CD4-positive, CD25-positive, alpha-beta regulatory T cell (primary cell): ENCODE measurements at regions not wholly inside any gene's neighbourhood (a gene's known extent, or its start where the extent isn't known, plus 50 kb on each side); places are given as distances from the start of the nearest gene placed in this dataset.
A peak's percentile ranks its signal among the peaks of the same experiment; 100 is the strongest.

Experiments
- ATAC-seq, 2 donors: fragments of 150-1000 bp; cut with Tn5 transposase; one replicate each; pipeline ENCODE4 v1.10.0; 2021; ENCODE audit warnings: low read depth in 2 of 2, moderate number of reproducible peaks in 2 of 2, moderate library complexity in 1 of 2
- DNase-seq, 3 donors: peaks; one replicate each; pipeline versions ENCODE4 v3.0.0 to v3.0.0-alpha.2; 2012 to 2022; ENCODE audit warnings: mixed read lengths in 1 of 3
- H3K27ac ChIP-seq: one replicate; pipeline ENCODE4 v1.7.0; 2013; ENCODE audit warnings: mild to moderate bottlenecking, low read length; ENCODE audit not compliant: insufficient read depth, poor library complexity, severe bottlenecking
- H3K27me3 ChIP-seq: one replicate; pipeline ENCODE4 v1.7.0; 2013; ENCODE audit warnings: low read length; ENCODE audit not compliant: control insufficient read depth, insufficient read depth
- H3K36me3 ChIP-seq: one replicate; pipeline ENCODE4 v1.7.0; 2013; ENCODE audit warnings: mild to moderate bottlenecking, low read length, moderate library complexity; ENCODE audit not compliant: control insufficient read depth, insufficient read depth
- H3K4me1 ChIP-seq: 2 replicates; pipeline ENCODE4 v1.7.0; 2013; ENCODE audit warnings: mild to moderate bottlenecking, low read length; ENCODE audit not compliant: insufficient read depth, control insufficient read depth, poor library complexity, severe bottlenecking
- H3K4me3 ChIP-seq: one replicate; pipeline ENCODE4 v1.7.0; 2013; ENCODE audit warnings: low read depth, mild to moderate bottlenecking, low read length, moderate library complexity
- H3K9me3 ChIP-seq, 2 experiments: 1 replicate in 1 of 2; 2 replicates in 1 of 2; pipeline ENCODE4 v1.7.0; 2013; ENCODE audit warnings: low read length in 2 of 2, mild to moderate bottlenecking in 1 of 2, moderate library complexity in 1 of 2; ENCODE audit not compliant: control insufficient read depth in 2 of 2
- H3K27ac Mint-ChIP-seq, 3 donors: one replicate each; pipeline ENCODE4 v1.8.0; 2020 to 2022; ENCODE audit warnings: mild to moderate bottlenecking in 3 of 3, mixed read lengths in 3 of 3, moderate library complexity in 2 of 3
- H3K27me3 Mint-ChIP-seq: one replicate; pipeline ENCODE4 v1.8.0; 2022; ENCODE audit warnings: mild to moderate bottlenecking, mixed read lengths
- H3K36me3 Mint-ChIP-seq: one replicate; pipeline ENCODE4 v1.8.0; 2020; ENCODE audit warnings: mixed read lengths
- H3K4me1 Mint-ChIP-seq, 4 donors: one replicate each; pipeline ENCODE4 v1.8.0; 2020 to 2022; ENCODE audit warnings: mixed read lengths in 4 of 4, mild to moderate bottlenecking in 1 of 4
- H3K4me3 Mint-ChIP-seq, 4 donors: one replicate each; pipeline ENCODE4 v1.8.0; 2020 to 2022; ENCODE audit warnings: mild to moderate bottlenecking in 4 of 4, mixed read lengths in 4 of 4, moderate library complexity in 3 of 4
- H3K9me3 Mint-ChIP-seq, 7 donors: one replicate each; pipeline ENCODE4 v1.8.0; 2020 to 2022; ENCODE audit warnings: mixed read lengths in 7 of 7, mild to moderate bottlenecking in 3 of 7, moderate library complexity in 2 of 7

DNA sequence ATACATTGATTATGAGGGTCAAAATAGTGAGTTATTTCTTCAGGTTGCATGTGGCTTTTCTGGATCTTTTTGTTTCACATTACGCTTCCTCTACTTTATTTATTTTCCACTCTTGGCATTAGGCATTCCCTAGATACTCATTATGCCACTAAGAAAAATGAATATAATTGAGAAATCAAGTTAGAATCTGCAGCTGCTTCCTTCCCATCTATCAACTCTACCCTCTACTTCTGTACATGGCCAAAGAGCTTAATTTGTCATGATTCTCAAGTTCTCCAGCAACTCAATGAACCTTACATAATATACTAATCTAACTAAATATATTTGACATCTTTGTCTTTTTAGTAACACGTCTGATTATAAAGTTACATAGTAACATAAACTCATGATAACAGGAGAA lies 598.1 kb upstream of the LRRTM4 start:
- Histone ChIP-seq H3K27ac (no peak overlapping the region), H3K36me3 (no peaks in the 10 kb centered on the region), H3K4me3 (no peak overlapping the region), H3K4me1 (no peaks in the 10 kb centered on the region), H3K27me3 (no peaks in the 10 kb centered on the region), H3K9me3 (peaks cover 2 to 6% of the 10 kb centered on the region in 2 experiments)
- ATAC-seq (no peak), DNase-seq (no peak)
- H3K4me1 Mint-ChIP-seq: no peaks in the 10 kb centered on the region
- H3K36me3 Mint-ChIP-seq: no peaks in the 10 kb centered on the region
- peaks cover 2 to 21% (median 7%) of the 10 kb centered on the region in 7 donors for H3K9me3 Mint-ChIP-seq
- H3K27ac Mint-ChIP-seq: no peak overlapping the region
- H3K4me3 Mint-ChIP-seq: no peak overlapping the region
- no peaks in the 10 kb centered on the region for H3K27me3 Mint-ChIP-seq

DNA sequence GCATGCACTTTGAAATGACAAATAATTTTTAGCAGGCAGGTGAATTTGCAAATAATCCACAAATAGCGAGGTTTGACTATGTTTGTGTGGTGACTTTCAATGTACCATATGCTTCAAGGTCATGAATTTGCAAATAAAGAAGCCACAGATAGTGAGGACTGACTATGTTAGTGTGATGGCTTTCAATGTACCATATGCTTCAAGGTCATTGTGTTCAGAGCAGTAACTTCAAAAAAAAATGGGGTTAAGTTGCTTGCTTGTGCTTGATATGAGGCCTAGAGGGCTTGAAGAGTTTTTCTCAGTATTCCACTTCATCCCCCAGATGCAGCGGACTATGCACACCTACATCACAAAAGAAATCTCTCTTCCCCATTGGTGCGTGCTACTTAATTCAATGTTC lies 602.9 kb upstream of the LRRTM4 start:
- no peak overlapping the region for H3K27ac Mint-ChIP-seq
- no peak for ATAC-seq
- H3K36me3 Mint-ChIP-seq: no peaks in the 10 kb centered on the region

DNA sequence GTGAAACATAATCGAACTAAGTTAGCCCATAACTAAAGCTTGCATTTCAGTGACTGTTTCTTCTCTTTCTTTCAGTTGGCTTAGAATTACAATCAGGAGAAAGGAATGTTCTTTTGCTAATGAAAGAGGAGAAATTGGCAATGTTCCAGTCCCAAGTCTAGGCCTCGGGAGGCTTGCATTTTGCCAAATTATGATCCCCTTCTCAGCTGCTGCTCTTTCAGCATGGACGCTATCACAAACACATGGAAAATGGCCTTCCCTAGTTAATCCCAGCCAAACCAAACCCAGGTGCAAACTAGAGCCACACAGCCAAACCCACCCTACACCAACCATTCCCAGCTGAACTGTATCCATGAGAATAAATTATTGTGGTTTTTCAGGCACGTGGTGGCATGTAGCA lies 605.2 kb upstream of the LRRTM4 start:
- no peaks in the 10 kb centered on the region for H3K36me3 ChIP-seq
- Mint-ChIP-seq H3K9me3 (peaks cover 0 to 28% (median 5%) of the 10 kb centered on the region in 7 donors), H3K27me3 (no peaks in the 10 kb centered on the region), H3K4me1 (no peaks in the 10 kb centered on the region), H3K27ac (no peak overlapping the region), H3K4me3 (no peak overlapping the region), H3K36me3 (no peaks in the 10 kb centered on the region)
- H3K4me1 ChIP-seq: no peaks in the 10 kb centered on the region
- H3K27ac ChIP-seq: no peak overlapping the region
- no peak overlapping the region for H3K4me3 ChIP-seq
- no peak for ATAC-seq
- H3K9me3 ChIP-seq: peaks cover 0 to 6% of the 10 kb centered on the region in 2 experiments
- DNase-seq: no peak
- H3K27me3 ChIP-seq: no peaks in the 10 kb centered on the region

More for the DNA sequence above, 602.9 kb upstream of the LRRTM4 start:
- Histone ChIP-seq H3K9me3 (peaks cover 0 to 6% of the 10 kb centered on the region in 2 experiments), H3K27me3 (no peaks in the 10 kb centered on the region), H3K27ac (no peak overlapping the region), H3K36me3 (no peaks in the 10 kb centered on the region), H3K4me1 (no peaks in the 10 kb centered on the region), H3K4me3 (no peak overlapping the region)
- peaks cover 0 to 20% (median 5%) of the 10 kb centered on the region in 7 donors for H3K9me3 Mint-ChIP-seq
- no peaks in the 10 kb centered on the region for H3K4me1 Mint-ChIP-seq
- H3K4me3 Mint-ChIP-seq: no peak overlapping the region
- DNase-seq: no peak
- no peaks in the 10 kb centered on the region for H3K27me3 Mint-ChIP-seq

DNA sequence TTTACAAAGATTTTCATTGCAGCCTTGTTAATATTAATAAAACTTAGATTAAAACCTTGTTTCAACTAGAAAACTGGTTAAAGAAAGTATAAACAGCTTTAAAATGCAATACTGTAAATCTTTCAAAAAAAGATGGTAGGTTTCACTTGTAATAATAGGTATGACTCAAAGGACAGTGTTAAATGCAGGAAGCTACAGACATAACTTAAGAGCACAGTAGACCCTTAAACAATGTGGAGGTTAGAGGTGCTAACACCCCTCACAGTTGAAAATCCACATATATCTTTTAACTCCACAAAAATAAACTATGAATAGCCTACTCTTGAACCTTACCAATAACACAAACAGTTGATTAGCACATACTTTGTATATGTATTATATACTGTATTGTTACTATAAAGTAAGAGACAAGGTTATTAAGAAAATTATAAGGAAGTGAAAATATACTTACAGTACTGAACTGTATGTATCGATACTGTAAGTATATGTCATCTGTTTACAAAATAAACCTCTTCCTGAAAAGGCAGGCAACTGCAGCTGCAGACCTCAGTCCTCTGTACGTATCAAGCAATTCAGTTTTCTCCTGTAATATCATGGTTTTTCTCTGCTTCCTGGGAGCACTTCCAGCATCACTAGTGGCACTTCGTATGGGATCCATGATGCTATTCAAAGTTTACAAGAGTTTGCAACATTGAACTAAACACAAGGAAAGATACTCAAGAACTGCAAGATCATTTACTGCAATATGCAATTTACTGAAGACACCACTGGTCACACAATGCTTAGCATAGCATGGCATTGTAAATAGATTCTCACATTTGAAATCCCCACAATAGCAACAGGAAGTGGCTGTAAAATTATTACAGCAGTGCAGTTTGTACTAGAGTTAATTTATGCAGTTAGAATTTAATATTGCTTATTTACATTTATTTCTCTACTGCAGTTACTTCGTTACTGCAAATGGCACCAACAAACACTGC lies 610.5 kb upstream of the LRRTM4 start:
- no peak overlapping the region for H3K27ac ChIP-seq
- no peaks in the 10 kb centered on the region for H3K4me1 ChIP-seq
- no peak overlapping the region for H3K4me3 ChIP-seq
- H3K27ac Mint-ChIP-seq: no peak overlapping the region
- no peaks in the 10 kb centered on the region for H3K9me3 ChIP-seq
- no peaks in the 10 kb centered on the region for H3K4me1 Mint-ChIP-seq
- H3K27me3 ChIP-seq: no peaks in the 10 kb centered on the region
- no peaks in the 10 kb centered on the region for H3K36me3 ChIP-seq
- peaks cover 0 to 28% (median 4%) of the 10 kb centered on the region in 7 donors for H3K9me3 Mint-ChIP-seq
- ATAC-seq: no peak
- H3K4me3 Mint-ChIP-seq: no peak overlapping the region
- DNase-seq: no peak
- H3K36me3 Mint-ChIP-seq: no peaks in the 10 kb centered on the region
- no peaks in the 10 kb centered on the region for H3K27me3 Mint-ChIP-seq

DNA sequence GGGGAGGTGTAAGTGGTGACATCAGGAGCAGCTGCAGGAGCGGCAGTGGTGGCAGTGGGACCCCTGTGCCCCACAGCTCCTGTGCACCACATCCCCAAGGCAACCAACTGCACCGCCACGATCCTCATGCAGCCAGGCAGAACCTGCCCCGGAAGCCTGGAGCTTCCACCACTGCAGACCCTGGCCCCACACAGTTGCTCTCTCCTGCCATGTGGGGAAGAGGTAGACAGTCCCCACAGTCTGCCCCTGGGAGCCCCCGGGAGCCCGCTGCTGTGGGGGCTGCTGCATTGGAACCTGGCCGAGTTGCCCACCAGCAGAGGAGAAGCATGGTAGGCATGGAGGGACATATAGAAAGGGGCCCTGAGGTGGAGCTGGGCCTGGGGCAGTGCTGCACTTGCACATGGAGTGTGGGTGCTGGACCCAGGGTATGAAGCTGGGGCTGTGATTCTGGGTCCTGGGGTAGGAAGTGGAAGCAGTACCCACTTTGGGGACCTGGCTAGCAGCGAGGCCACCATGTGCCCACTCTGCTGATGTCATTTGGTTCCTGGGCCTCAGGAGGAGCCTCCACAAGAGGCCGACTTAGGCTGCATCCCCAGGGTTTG lies 623.3 kb upstream of the LRRTM4 start:
- H3K4me3 ChIP-seq: no peak overlapping the region
- H3K36me3 Mint-ChIP-seq: no peaks in the 10 kb centered on the region
- H3K27ac Mint-ChIP-seq: no peak overlapping the region
- H3K4me1 Mint-ChIP-seq: no peaks in the 10 kb centered on the region
- peaks cover 0 to 19% of the 10 kb centered on the region in 2 experiments for H3K9me3 ChIP-seq
- ATAC-seq (peak in 1 of 2 donors; percentile 28), DNase-seq (no peak)
- no peaks in the 10 kb centered on the region for H3K27me3 ChIP-seq
- peaks cover 0 to 7% (median 1%) of the 10 kb centered on the region in 7 donors for H3K9me3 Mint-ChIP-seq
- H3K27me3 Mint-ChIP-seq: no peaks in the 10 kb centered on the region
- H3K27ac ChIP-seq: no peak overlapping the region
- H3K4me3 Mint-ChIP-seq: no peak overlapping the region
- H3K36me3 ChIP-seq: no peaks in the 10 kb centered on the region
- H3K4me1 ChIP-seq: no peaks in the 10 kb centered on the region

DNA sequence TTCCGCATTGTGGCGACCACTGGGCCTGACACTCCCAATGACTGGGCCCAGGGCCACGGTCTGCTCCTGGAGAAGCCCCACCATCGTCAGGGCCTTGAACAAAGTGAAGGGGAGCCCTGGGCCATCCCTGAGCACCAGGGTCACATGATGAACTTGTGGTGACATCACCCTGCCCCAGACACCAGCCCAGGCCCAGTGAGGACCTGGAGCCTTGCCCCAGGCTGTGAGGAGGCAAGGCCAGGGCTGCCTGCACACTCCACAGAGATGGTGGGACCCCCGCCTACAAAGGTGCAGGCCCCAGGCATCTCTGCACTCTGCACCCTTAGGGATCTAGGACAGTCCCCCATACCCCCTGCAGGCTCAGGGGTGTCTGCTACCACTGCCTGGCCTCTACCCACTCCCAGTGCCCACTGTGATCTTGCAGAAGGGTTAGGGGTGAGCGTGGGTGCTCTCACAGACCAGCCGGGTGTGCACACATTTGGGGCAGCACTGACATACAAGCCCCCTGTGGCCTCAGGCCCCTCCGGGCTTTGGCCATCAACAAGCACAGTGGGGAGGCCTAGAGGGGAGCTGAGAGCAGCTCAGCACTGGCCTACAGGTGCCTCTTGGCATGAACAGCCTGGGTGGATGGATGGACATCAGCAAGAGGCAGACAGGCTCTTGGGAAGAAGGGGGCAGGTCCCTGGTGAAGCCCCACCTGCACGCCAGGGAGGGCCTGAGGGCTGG lies 624.0 kb upstream of the LRRTM4 start:
- no peaks in the 10 kb centered on the region for H3K4me1 Mint-ChIP-seq
- H3K27me3 ChIP-seq: no peaks in the 10 kb centered on the region
- peaks cover 0 to 7% (median 1%) of the 10 kb centered on the region in 7 donors for H3K9me3 Mint-ChIP-seq
- H3K9me3 ChIP-seq: peaks cover 1 to 19% of the 10 kb centered on the region in 2 experiments
- H3K27me3 Mint-ChIP-seq: no peaks in the 10 kb centered on the region
- H3K27ac ChIP-seq: no peak overlapping the region
- H3K4me3 Mint-ChIP-seq: no peak overlapping the region
- no peaks in the 10 kb centered on the region for H3K4me1 ChIP-seq
- H3K4me3 ChIP-seq: no peak overlapping the region
- H3K36me3 ChIP-seq: no peaks in the 10 kb centered on the region
- H3K27ac Mint-ChIP-seq: no peak overlapping the region
- no peaks in the 10 kb centered on the region for H3K36me3 Mint-ChIP-seq
- ATAC-seq (peak in 1 of 2 donors; percentile 14), DNase-seq (no peak)

DNA sequence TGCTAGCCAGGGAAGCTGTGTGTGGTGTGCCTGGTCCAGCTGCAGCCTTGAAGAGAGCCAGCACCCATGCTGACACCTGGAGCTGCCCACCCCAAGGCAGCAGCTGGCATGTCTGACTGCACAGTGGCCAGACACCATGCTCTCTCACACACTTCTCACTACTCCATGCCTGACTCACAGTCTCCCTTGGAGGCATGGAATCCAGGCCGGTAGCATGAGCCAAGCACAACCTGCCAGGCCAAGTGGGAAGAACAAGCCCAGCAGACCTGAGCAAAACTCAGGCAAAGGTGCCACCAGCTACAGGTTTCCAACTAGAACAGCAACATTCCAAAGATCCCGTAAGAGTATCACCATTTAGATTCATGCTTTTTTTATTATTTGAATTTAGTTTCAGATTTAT lies 625.3 kb upstream of the LRRTM4 start:
- Histone ChIP-seq H3K36me3 (no peaks in the 10 kb centered on the region), H3K27me3 (no peaks in the 10 kb centered on the region), H3K4me3 (no peak overlapping the region), H3K9me3 (peaks cover 1 to 19% of the 10 kb centered on the region in 2 experiments), H3K4me1 (no peaks in the 10 kb centered on the region), H3K27ac (no peak overlapping the region)
- Mint-ChIP-seq H3K9me3 (peaks cover 0 to 3% (median 1%) of the 10 kb centered on the region in 7 donors), H3K4me3 (no peak overlapping the region), H3K4me1 (no peaks in the 10 kb centered on the region), H3K36me3 (no peaks in the 10 kb centered on the region), H3K27me3 (no peaks in the 10 kb centered on the region), H3K27ac (no peak overlapping the region)
- DNase-seq: no peak
- no peak for ATAC-seq
